ENCODE measurements at regions not wholly inside any gene's neighbourhood (a gene's known extent, or its start where the extent isn't known, plus 50 kb on each side); places are given as distances from the start of the nearest gene placed in this dataset.

DNA sequence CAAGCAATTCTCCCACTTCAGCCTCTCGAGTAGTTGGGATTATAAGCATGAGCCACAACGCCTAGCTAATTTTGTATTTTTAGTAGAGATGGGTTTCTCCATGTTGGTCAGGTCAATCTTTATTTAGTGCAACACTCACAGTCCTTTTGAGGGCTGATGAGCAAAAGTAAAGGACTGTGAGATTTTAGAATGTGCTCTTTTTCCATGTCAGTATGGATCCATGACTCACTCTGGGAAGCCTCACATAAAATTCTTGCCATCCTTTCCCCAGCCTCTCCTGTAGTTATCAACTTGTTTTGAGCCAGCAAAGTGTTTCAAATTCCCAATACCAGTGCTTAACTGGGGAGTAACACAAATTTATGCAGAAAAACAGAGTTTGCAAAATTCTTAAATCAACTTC, 135.8 kb upstream of the CXCL12 start:
- TF ChIP-seq EZH2phosphoT487 (IDR thresholded peaks at IDR 0.05; ENCODE audit: insufficient read depth, low read depth) (no peak), EZH2 (IDR thresholded peaks at IDR 0.05; ENCODE audit: insufficient read depth, poor library complexity, severe bottlenecking) (no peak)
